ENCODE measurements at regions not wholly inside any gene's neighbourhood (a gene's known extent, or its start where the extent isn't known, plus 50 kb on each side); places are given as distances from the start of the nearest gene placed in this dataset.

DNA sequence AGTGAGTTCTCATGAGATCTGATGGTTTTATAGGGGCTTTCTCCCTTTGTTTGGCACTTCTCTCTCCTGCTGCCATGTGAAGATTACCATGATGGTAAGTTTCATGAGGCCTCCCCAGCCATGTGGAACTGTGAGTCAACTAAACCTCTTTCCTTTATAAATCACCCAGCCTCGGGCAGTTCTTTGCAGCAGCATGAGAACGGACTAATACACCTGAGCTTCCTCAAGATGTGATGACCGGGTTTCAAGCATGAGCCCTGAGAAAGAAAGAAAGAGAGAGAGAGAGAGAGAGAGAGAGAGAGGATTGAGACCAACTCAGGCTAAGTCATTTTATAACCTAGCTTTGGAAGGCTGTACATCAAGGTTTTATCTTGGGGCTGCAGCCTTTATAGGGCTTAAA, 167.7 kb upstream of the SERPINE2 start:
- no peak for DNase-seq (ENCODE audit: low spot score)
- no peak for ATAC-seq (ENCODE audit: low FRiP score)
- TF ChIP-seq CTCF (IDR thresholded peaks at IDR 0.05): no peak

DNA sequence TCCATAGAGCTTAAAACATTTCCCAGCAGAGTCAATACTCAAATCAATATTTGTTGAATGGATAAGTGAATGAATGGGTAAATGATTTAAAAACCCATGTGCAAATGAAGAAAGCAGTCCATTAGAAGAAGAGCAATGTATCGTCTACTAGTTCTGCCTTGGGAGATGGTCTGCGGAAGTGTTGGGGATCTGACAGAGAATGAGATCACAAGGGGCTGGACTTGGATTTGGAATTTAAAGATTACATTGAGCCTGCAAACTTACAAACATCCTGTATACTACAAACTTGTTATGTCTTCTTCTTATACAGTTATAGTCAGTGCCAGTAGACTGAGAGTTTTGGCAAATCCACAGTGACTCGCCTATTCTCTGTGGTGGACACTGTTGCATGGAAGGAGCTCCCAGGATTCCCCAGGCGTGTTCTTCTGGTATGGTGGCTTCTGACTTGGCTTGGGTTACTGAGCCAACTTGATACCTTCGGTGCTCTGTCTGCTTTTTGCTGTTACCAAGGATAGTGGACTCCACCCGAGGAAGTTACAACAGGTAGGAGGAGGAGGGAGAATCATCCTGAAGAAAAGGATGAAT, 163.3 kb upstream of the SERPINE2 start:
- no peak for DNase-seq (ENCODE audit: low spot score)
- TF ChIP-seq CTCF (IDR thresholded peaks at IDR 0.05): no peak
- ATAC-seq (ENCODE audit: low FRiP score): no peak

GRCh38 chr2:224198436-224198835, 159.3 kb upstream of the SERPINE2 start:
- DNase-seq (ENCODE audit: low spot score) (no peak), ATAC-seq (ENCODE audit: low FRiP score) (no peak)
- TF ChIP-seq CTCF (IDR thresholded peaks at IDR 0.05): no peak

- no peak for DNase-seq (ENCODE audit: low spot score)
- peak; percentile 52 for ATAC-seq (ENCODE audit: low FRiP score)
- TF ChIP-seq CTCF (IDR thresholded peaks at IDR 0.05): no peak
Observed at GRCh38 chr2:224196810-224197209, 157.7 kb upstream of the SERPINE2 start.

DNA sequence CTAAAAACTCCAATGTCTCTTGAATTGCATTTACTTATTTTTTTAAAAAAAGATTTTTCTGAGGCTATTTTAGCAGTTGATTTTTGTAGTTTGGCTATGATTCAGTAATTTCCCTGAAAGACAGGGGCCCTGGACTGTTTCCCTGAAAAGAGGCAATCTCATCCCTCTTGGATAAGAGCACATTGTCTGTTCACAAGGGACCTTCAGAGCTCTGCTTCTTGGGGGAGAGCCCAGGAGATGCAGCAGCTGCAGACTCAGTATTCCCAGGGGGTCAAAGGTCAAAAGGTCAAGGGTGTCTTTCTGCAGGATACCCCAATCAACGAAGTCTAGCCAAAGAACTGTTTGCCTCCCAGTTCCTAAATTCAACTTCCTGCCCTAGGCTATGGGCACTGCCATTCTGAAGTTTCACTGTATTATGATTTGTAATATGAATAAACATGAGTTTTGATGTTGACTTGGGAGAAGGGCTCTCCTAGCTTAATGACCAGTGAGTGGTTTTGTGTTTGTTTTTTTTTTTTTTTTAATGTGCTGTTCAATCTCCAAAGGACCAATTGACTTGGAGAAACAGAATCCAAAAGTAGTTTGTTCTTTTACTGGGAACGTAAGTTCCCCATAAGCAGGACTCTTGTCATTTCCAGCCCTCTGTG, 157.0 kb upstream of the SERPINE2 start:
- no peak for TF ChIP-seq CTCF (IDR thresholded peaks at IDR 0.05)
- ATAC-seq (ENCODE audit: low FRiP score) (no peak), DNase-seq (ENCODE audit: low spot score) (no peak)

DNA sequence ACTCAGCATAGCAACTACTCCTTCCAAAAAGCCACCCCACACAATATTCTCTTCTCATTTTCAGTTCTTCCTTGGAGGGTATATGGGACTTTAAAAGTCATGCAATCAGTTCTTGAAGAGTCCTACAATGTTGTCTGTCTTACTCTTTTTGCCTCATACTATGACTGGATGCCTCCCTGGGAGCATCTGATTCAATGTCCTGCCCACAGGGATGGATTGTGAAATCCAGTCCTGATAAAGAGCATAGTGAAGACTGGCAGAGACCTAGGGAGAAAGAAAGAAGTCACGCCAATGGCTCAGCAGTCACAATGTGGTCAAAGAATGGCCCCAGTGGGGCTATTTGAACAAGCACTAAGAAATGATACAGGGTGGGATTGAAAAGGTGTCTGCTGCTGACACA, 155.1 kb upstream of the SERPINE2 start:
- DNase-seq (ENCODE audit: low spot score): no peak
- no peak for TF ChIP-seq CTCF (IDR thresholded peaks at IDR 0.05)
- ATAC-seq (ENCODE audit: low FRiP score): no peak

DNA sequence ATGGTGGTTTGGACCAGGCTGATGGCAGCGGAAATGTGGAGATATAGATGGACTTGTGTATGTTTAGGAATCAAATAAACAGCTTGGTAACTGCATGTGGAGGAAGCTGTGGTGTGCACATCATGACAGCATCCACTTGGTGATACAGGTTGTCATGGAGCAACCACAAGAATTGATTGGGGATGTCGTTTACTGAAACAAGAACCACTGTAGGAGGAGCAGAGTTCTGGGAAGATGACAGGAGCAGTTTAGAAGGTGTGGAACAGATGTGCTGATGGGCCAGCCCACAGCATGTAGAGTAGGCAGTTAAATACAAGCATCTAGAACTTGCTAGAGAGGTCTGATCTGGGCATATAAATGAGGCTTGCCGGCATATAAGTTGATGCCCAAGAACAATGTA, 152.4 kb upstream of the SERPINE2 start:
- ATAC-seq (ENCODE audit: low FRiP score) (no peak), DNase-seq (ENCODE audit: low spot score) (no peak)
- no peak for TF ChIP-seq CTCF (IDR thresholded peaks at IDR 0.05)

Data from omental fat pad (tissue), 3 donors.